HEK293 (cell line): ENCODE measurements at regions not wholly inside any gene's neighbourhood (a gene's known extent, or its start where the extent isn't known, plus 50 kb on each side); places are given as distances from the start of the nearest gene placed in this dataset.

ENCODE experiments used
- CTCF ChIA-PET: fragments of 350-600 bp; formaldehyde crosslinking; extraction: SDS; loops from one replicate; lab custom pipeline; 2021; ENCODE audit warnings: antibody characterized with exemption; lab: Yijun Ruan, JAX
- POLR2A ChIA-PET: fragments of 300-600 bp; formaldehyde crosslinking; extraction: SDS; loops from one replicate; lab custom pipeline; 2020; ENCODE audit warnings: antibody characterized with exemption, inconsistent platforms; lab: Yijun Ruan, JAX
- H3K27ac ChIP-seq: fragments of 200-500 bp; sonication (Bioruptor generic); 2 replicates; pipeline ENCODE4 v1.5.1; 2014; ENCODE audit warnings: low read depth, low read length, control low read depth, inconsistent platforms; ENCODE audit errors: extremely low read depth
- H3K36me3 ChIP-seq, 2 experiments: fragments of 200-500 bp in 1 of 2; sonication (Bioruptor generic) in 1 of 2; 1 replicate in 1 of 2; 2 replicates in 1 of 2; pipeline ENCODE4 v1.5.1; 2014 to 2017; ENCODE audit warnings: inconsistent platforms in 2 of 2, low read length in 2 of 2; ENCODE audit not compliant: control insufficient read depth in 2 of 2, insufficient read depth in 1 of 2
- H3K4me1 ChIP-seq: fragments of 200-500 bp; sonication (Bioruptor generic); 2 replicates; pipeline ENCODE4 v1.5.1; 2014; ENCODE audit warnings: mild to moderate bottlenecking, low read length, inconsistent platforms; ENCODE audit not compliant: control insufficient read depth, insufficient read depth
- H3K4me3 ChIP-seq: 2 replicates; pipeline ENCODE4 v1.5.1; 2011; ENCODE audit warnings: low read depth, mild to moderate bottlenecking, control low read depth, low read length, moderate library complexity
- H3K9me3 ChIP-seq: fragments of 200-500 bp; sonication (Bioruptor generic); 2 replicates; pipeline ENCODE4 v1.5.1; 2014; ENCODE audit warnings: low read depth, low read length, inconsistent platforms; ENCODE audit not compliant: control insufficient read depth, insufficient read depth
- BCL11B ChIP-seq: fragments of 450-650 bp; formaldehyde crosslinking; IDR thresholded peaks from 2 replicates; pipeline ENCODE4 v1.5.1; 2016; ENCODE audit warnings: low read depth, missing biosample characterization, missing genetic modification characterization
- GFI1B ChIP-seq: fragments of 450-650 bp; formaldehyde crosslinking; IDR thresholded peaks from 2 replicates; pipeline ENCODE4 v1.5.1; 2016; ENCODE audit warnings: missing biosample characterization, missing genetic modification characterization
- HOXA7 ChIP-seq: sonication (generic); formaldehyde crosslinking; IDR thresholded peaks from 2 replicates; pipeline ENCODE4 v1.8.1; 2022; ENCODE audit warnings: missing genetic modification reagents, borderline replicate concordance
- HOXC10 ChIP-seq: sonication (generic); formaldehyde crosslinking; IDR thresholded peaks from 2 replicates; pipeline ENCODE4 v1.8.1; 2023; ENCODE audit warnings: mild to moderate bottlenecking, missing genetic modification reagents
- IKZF3 ChIP-seq: fragments of 450-650 bp; IDR thresholded peaks from 2 replicates; pipeline ENCODE4 v1.5.0; 2018; ENCODE audit warnings: missing biosample characterization, mild to moderate bottlenecking, missing genetic modification characterization, moderate library complexity
- KLF9 ChIP-seq: fragments of 450-650 bp; formaldehyde crosslinking; IDR thresholded peaks from 2 replicates; pipeline ENCODE4 v1.5.1; 2016; ENCODE audit warnings: missing biosample characterization, missing genetic modification characterization, low read depth
- MYNN ChIP-seq: fragments of 450-650 bp; formaldehyde crosslinking; IDR thresholded peaks from 2 replicates; pipeline ENCODE4 v1.5.1; 2016; ENCODE audit warnings: missing biosample characterization, missing genetic modification characterization, borderline replicate concordance
- MZF1 ChIP-seq: fragments of 450-650 bp; formaldehyde crosslinking; IDR thresholded peaks from 2 replicates; pipeline ENCODE4 v1.5.1; 2017; ENCODE audit warnings: missing biosample characterization, missing genetic modification characterization, borderline replicate concordance
- OVOL3 ChIP-seq: fragments of 450-650 bp; formaldehyde crosslinking; IDR thresholded peaks from 2 replicates; pipeline ENCODE4 v1.5.1; 2016; ENCODE audit warnings: missing biosample characterization, missing genetic modification characterization
- TRIM28 ChIP-seq: IDR thresholded peaks from 2 replicates; pipeline ENCODE4 v1.6.1; 2011; ENCODE audit warnings: low read length, control low read depth, borderline replicate concordance
- ZNF121 ChIP-seq: fragments of 450-650 bp; formaldehyde crosslinking; IDR thresholded peaks from 2 replicates; pipeline ENCODE4 v1.5.1; 2016; ENCODE audit warnings: missing biosample characterization, missing genetic modification characterization
- ZNF132 ChIP-seq: fragments of 450-650 bp; formaldehyde crosslinking; IDR thresholded peaks from 2 replicates; pipeline ENCODE4 v1.5.1; 2017; ENCODE audit warnings: missing biosample characterization, missing genetic modification characterization, borderline replicate concordance
- ZNF140 ChIP-seq: fragments of 450-650 bp; formaldehyde crosslinking; IDR thresholded peaks from 2 replicates; pipeline ENCODE4 v1.5.1; 2016; ENCODE audit warnings: missing biosample characterization, missing genetic modification characterization
- ZNF169 ChIP-seq: fragments of 450-650 bp; formaldehyde crosslinking; IDR thresholded peaks from 2 replicates; pipeline ENCODE4 v1.5.1; 2016; ENCODE audit warnings: missing biosample characterization, missing genetic modification characterization
- ZNF214 ChIP-seq: fragments of 450-650 bp; formaldehyde crosslinking; IDR thresholded peaks from 2 replicates; pipeline ENCODE4 v1.5.1; 2017; ENCODE audit warnings: missing biosample characterization, mild to moderate bottlenecking, missing genetic modification characterization, borderline replicate concordance
- ZNF274 ChIP-seq, 2 experiments: fragments of 200-500 bp in 1 of 2; fragments of 450-650 bp in 1 of 2; sonication (Bioruptor generic) in 1 of 2; formaldehyde crosslinking in 1 of 2; IDR thresholded peaks; 2 replicates each; pipeline versions ENCODE4 v1.5.1 to v1.6.1; 2014 to 2016; ENCODE audit warnings: borderline replicate concordance in 1 of 2, inconsistent platforms in 1 of 2, low read length in 1 of 2, missing biosample characterization in 1 of 2, missing genetic modification characterization in 1 of 2
- ZNF324 ChIP-seq: fragments of 450-650 bp; formaldehyde crosslinking; IDR thresholded peaks from 2 replicates; pipeline ENCODE4 v1.5.1; 2016; ENCODE audit warnings: missing biosample characterization, missing genetic modification characterization
- ZNF37A ChIP-seq: fragments of 450-650 bp; IDR thresholded peaks from 2 replicates; pipeline ENCODE4 v1.5.1; 2018; ENCODE audit warnings: missing biosample characterization, missing genetic modification characterization
- ZNF48 ChIP-seq: fragments of 450-650 bp; formaldehyde crosslinking; IDR thresholded peaks from 2 replicates; pipeline ENCODE4 v1.5.1; 2016; ENCODE audit warnings: missing biosample characterization, missing genetic modification characterization
- ZNF510 ChIP-seq: fragments of 450-650 bp; formaldehyde crosslinking; IDR thresholded peaks from 2 replicates; pipeline ENCODE4 v1.5.1; 2018; ENCODE audit warnings: mild to moderate bottlenecking, missing genetic modification characterization, missing biosample characterization; ENCODE audit not compliant: insufficient replicate concordance
- ZNF521 ChIP-seq: fragments of 450-650 bp; formaldehyde crosslinking; IDR thresholded peaks from 2 replicates; pipeline ENCODE4 v1.5.1; 2017; ENCODE audit warnings: missing biosample characterization, mild to moderate bottlenecking, missing genetic modification characterization
- ZNF548 ChIP-seq: fragments of 450-650 bp; formaldehyde crosslinking; IDR thresholded peaks from 2 replicates; pipeline ENCODE4 v1.5.1; 2016; ENCODE audit warnings: missing biosample characterization, missing genetic modification characterization
- ZNF558 ChIP-seq: fragments of 450-650 bp; formaldehyde crosslinking; IDR thresholded peaks from 2 replicates; pipeline ENCODE4 v1.5.1; 2016; ENCODE audit warnings: missing biosample characterization, missing genetic modification characterization
- ZNF560 ChIP-seq: fragments of 450-650 bp; formaldehyde crosslinking; IDR thresholded peaks from 2 replicates; pipeline ENCODE4 v1.5.1; 2017; ENCODE audit warnings: missing biosample characterization, missing genetic modification characterization, borderline replicate concordance
- ZNF571 ChIP-seq: fragments of 450-650 bp; formaldehyde crosslinking; IDR thresholded peaks from 2 replicates; pipeline ENCODE4 v1.5.0; 2017; ENCODE audit warnings: missing biosample characterization, missing genetic modification characterization
- ZNF596 ChIP-seq: fragments of 450-650 bp; IDR thresholded peaks from 2 replicates; pipeline ENCODE4 v1.5.0; 2018; ENCODE audit warnings: missing biosample characterization, mild to moderate bottlenecking, missing genetic modification characterization, moderate library complexity
- ZNF677 ChIP-seq: fragments of 450-650 bp; IDR thresholded peaks from 2 replicates; pipeline ENCODE4 v1.5.0; 2018; ENCODE audit warnings: missing biosample characterization, mild to moderate bottlenecking, missing genetic modification characterization, moderate library complexity
- ZSCAN16 ChIP-seq: fragments of 450-650 bp; formaldehyde crosslinking; IDR thresholded peaks from 2 replicates; pipeline ENCODE4 v1.5.1; 2016; ENCODE audit warnings: missing biosample characterization, missing genetic modification characterization
- TF ChIP-seq, protein P1 (sequence below): fragments of 450-650 bp; formaldehyde crosslinking; IDR thresholded peaks from 2 replicates; pipeline ENCODE4 v1.5.1; 2016; ENCODE audit warnings: missing biosample characterization, missing genetic modification characterization
- TF ChIP-seq, protein P2 (sequence below): fragments of 450-650 bp; formaldehyde crosslinking; conservative IDR thresholded peaks from 2 replicates; pipeline ENCODE4 v1.5.1; 2016; ENCODE audit warnings: low read depth, missing biosample characterization, missing genetic modification characterization
- TF ChIP-seq, protein P3 (sequence below): fragments of 450-650 bp; formaldehyde crosslinking; IDR thresholded peaks from 2 replicates; pipeline ENCODE4 v1.5.1; 2016; ENCODE audit warnings: missing biosample characterization, missing genetic modification characterization, low read depth

- Histone ChIP-seq H3K36me3 (no peaks in the 10 kb centered on the region), H3K4me1 (no peaks in the 10 kb centered on the region), H3K9me3 (no peaks in the 10 kb centered on the region), H3K27ac (no peak overlapping the region), H3K4me3 (no peak overlapping the region)
- TF ChIP-seq ZNF558 (no peak), HOXA7 (CRISPR knock-in tag) (no peak), ZNF571 (tag by site-specific recombination) (no peak), IKZF3 (no peak), ZNF677 (no peak), ZNF560 (tag by site-specific recombination) (no peak), ZNF596 (tag by site-specific recombination) (no peak), KLF9 (tag by site-specific recombination) (no peak), MYNN (tag by site-specific recombination) (no peak), BCL11B (tag by site-specific recombination) (no peak), TRIM28 (no peak), ZSCAN16 (no peak), ZNF37A (tag by site-specific recombination) (no peak), ZNF48 (tag by site-specific recombination) (no peak), ZNF548 (tag by site-specific recombination) (no peak), ZNF521 (tag by site-specific recombination) (no peak), MZF1 (no peak)
- TF ChIP-seq, protein P1, sequence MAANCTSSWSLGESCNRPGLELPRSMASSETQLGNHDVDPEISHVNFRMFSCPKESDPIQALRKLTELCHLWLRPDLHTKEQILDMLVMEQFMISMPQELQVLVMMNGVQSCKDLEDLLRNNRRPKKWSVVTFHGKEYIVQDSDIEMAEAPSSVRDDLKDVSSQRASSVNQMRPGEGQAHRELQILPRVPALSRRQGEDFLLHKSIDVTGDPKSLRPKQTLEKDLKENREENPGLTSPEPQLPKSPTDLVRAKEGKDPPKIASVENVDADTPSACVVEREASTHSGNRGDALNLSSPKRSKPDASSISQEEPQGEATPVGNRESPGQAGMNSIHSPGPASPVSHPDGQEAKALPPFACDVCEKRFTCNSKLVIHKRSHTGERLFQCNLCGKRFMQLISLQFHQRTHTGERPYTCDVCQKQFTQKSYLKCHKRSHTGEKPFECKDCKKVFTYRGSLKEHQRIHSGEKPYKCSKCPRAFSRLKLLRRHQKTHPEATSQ (tag by site-specific recombination), result no peak
- ChIA-PET CTCF (no interaction called here), POLR2A (no interaction called here)
These were observed 152.6 kb upstream of the NRG3 start for GRCh38 chr10:81722399-81722798.

GRCh38 chr10:81724431-81724830 lies 150.6 kb upstream of the NRG3 start:
- Histone ChIP-seq H3K4me3 (no peak overlapping the region), H3K9me3 (no peaks in the 10 kb centered on the region), H3K27ac (no peak overlapping the region), H3K4me1 (no peaks in the 10 kb centered on the region), H3K36me3 (no peaks in the 10 kb centered on the region)
- TF ChIP-seq ZNF169 (tag by site-specific recombination) (no peak), ZNF214 (tag by site-specific recombination) (no peak), ZNF510 (tag by site-specific recombination) (no peak), ZNF324 (no peak), ZNF274 (IDR thresholded peaks at IDR 0.05; ENCODE audit: low read length) (no peak), ZNF274 (tag by site-specific recombination; IDR thresholded peaks at IDR 0.05; ENCODE audit: borderline replicate concordance) (no peak), OVOL3 (tag by site-specific recombination) (no peak), HOXC10 (CRISPR knock-in tag) (no peak), GFI1B (tag by site-specific recombination) (no peak), ZNF132 (tag by site-specific recombination) (no peak), MYNN (tag by site-specific recombination) (no peak), ZNF140 (tag by site-specific recombination) (no peak), ZNF121 (tag by site-specific recombination) (no peak)
- TF ChIP-seq, protein P2, sequence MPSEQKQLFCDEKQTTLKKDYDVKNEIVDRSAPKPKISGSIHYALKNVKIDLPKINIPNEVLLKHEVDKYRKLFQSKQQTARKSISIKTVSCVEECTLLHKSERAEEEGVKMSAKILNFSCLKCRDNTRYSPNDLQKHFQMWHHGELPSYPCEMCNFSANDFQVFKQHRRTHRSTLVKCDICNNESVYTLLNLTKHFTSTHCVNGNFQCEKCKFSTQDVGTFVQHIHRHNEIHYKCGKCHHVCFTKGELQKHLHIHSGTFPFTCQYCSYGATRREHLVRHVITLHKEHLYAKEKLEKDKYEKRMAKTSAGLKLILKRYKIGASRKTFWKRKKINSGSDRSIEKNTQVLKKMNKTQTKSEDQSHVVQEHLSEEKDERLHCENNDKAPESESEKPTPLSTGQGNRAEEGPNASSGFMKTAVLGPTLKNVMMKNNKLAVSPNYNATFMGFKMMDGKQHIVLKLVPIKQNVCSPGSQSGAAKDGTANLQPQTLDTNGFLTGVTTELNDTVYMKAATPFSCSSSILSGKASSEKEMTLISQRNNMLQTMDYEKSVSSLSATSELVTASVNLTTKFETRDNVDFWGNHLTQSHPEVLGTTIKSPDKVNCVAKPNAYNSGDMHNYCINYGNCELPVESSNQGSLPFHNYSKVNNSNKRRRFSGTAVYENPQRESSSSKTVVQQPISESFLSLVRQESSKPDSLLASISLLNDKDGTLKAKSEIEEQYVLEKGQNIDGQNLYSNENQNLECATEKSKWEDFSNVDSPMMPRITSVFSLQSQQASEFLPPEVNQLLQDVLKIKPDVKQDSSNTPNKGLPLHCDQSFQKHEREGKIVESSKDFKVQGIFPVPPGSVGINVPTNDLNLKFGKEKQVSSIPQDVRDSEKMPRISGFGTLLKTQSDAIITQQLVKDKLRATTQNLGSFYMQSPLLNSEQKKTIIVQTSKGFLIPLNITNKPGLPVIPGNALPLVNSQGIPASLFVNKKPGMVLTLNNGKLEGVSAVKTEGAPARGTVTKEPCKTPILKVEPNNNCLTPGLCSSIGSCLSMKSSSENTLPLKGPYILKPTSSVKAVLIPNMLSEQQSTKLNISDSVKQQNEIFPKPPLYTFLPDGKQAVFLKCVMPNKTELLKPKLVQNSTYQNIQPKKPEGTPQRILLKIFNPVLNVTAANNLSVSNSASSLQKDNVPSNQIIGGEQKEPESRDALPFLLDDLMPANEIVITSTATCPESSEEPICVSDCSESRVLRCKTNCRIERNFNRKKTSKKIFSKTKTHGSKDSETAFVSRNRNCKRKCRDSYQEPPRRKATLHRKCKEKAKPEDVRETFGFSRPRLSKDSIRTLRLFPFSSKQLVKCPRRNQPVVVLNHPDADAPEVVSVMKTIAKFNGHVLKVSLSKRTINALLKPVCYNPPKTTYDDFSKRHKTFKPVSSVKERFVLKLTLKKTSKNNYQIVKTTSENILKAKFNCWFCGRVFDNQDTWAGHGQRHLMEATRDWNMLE (tag by site-specific recombination), result no peak
- TF ChIP-seq, protein P3, sequence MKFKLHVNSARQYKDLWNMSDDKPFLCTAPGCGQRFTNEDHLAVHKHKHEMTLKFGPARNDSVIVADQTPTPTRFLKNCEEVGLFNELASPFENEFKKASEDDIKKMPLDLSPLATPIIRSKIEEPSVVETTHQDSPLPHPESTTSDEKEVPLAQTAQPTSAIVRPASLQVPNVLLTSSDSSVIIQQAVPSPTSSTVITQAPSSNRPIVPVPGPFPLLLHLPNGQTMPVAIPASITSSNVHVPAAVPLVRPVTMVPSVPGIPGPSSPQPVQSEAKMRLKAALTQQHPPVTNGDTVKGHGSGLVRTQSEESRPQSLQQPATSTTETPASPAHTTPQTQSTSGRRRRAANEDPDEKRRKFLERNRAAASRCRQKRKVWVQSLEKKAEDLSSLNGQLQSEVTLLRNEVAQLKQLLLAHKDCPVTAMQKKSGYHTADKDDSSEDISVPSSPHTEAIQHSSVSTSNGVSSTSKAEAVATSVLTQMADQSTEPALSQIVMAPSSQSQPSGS, result no peak
- CTCF ChIA-PET, result no interaction called here
- POLR2A ChIA-PET, result no interaction called here
